ENCODE measurements at regions not wholly inside any gene's neighbourhood (a gene's known extent, or its start where the extent isn't known, plus 50 kb on each side); places are given as distances from the start of the nearest gene placed in this dataset.

- TF ChIP-seq, protein P1, sequence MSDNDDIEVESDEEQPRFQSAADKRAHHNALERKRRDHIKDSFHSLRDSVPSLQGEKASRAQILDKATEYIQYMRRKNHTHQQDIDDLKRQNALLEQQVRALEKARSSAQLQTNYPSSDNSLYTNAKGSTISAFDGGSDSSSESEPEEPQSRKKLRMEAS (IDR thresholded peaks at IDR 0.05), result no peak
- no peak for TF ChIP-seq SP1 (IDR thresholded peaks at IDR 0.05; ENCODE audit: low read depth)
These were observed 64.3 kb downstream of the IRX6 start (continued) for GRCh38 chr16:55388131-55388862.

DNA sequence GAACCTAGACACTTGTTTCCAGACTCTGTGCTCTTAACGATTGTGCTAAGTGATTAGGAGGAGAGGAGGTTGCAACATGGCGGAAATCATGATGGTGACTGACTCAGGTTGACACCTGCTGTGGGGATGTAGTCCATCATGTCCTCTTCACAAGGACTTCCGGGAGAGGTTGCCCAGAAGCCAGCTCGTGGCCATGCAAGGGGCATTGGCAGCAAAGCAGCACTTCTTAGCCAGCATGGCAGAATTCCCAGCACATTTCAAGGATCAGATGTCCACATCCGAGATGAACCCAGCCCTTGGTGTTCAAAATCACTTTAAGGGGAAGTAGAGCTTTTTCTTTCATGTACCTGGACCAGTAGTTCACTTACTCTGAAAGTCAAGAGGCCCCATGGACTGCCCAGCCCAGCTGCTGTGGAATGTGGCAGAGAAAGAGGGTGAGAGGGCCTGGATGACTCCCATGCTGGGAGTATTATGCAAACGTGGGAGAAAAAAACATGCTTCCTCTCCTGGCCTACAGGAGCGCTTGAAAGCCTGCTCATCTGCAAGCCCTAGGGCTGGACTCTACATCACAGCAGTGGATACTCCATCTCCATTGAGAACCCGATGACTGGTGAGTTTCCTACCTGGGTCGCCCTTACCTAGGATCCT, 65.5 kb downstream of the IRX6 start:
- DNase-seq (ENCODE audit: low read depth, low spot score), result no peak
- CTCF ChIA-PET, result no interaction called here
- ATAC-seq, result no peak

More for the DNA sequence above, 65.5 kb downstream of the IRX6 start:
- H3K9me3 ChIP-seq (ENCODE audit: control insufficient read depth in 1 of 2, insufficient read depth in 1 of 2, low read depth in 1 of 2, low read length in 2 of 2), result no peaks in the 10 kb centered on the region
- RAD21 ChIA-PET (ENCODE audit: low non-redundant PET in 1 of 2, low total read pairs in 2 of 2, uncharacterized antibody in 2 of 2, unreplicated experiment in 2 of 2), result no interaction called here
- BruUV-seq (replicated peaks), result no TSS peak
- peaks cover 0 to 8% of the 10 kb centered on the region in 2 experiments; a peak in 1 of 4 replicates for H3K4me1 ChIP-seq (ENCODE audit: control insufficient read depth in 1 of 2, insufficient read depth in 2 of 2, low read length in 2 of 2)
- H3K4me3 ChIP-seq (replicated peaks in 1 of 2; ENCODE audit: low read depth in 1 of 2, low read length in 2 of 2), result no peak overlapping the region
- H3K79me2 ChIP-seq (ENCODE audit: insufficient read depth, low read length), result no peaks in the 10 kb centered on the region
- H3K27me3 ChIP-seq (ENCODE audit: insufficient read depth, low read length), result peaks cover 34% of the 10 kb centered on the region
- no peak overlapping the region for H3K4me2 ChIP-seq (ENCODE audit: low read length)
- H4K20me1 ChIP-seq (ENCODE audit: insufficient read depth), result no peaks in the 10 kb centered on the region; the same call in 1 of the 2 replicates
- H3K9me2 ChIP-seq (ENCODE audit: insufficient read depth), result no peaks in the 10 kb centered on the region
- H2AFZ ChIP-seq (ENCODE audit: low read depth, low read length, poor library complexity, severe bottlenecking), result no peak overlapping the region
- no peak overlapping the region for H3K27ac ChIP-seq (ENCODE audit: low read depth, low read length)
- no peaks in the 10 kb centered on the region for H3K36me3 ChIP-seq (ENCODE audit: control insufficient read depth in 1 of 2, insufficient read depth in 2 of 2, low read length in 2 of 2)
- H3K9ac ChIP-seq (ENCODE audit: low read length), result no peak overlapping the region
- TF ChIP-seq POLR2A (IDR thresholded peaks at IDR 0.05; ENCODE audit: borderline replicate concordance, extremely low read depth, insufficient read depth, insufficient read length) (no peak), TCF7L2 (IDR thresholded peaks at IDR 0.05; ENCODE audit: borderline replicate concordance, extremely low read depth, insufficient read depth, insufficient read length) (no peak), FOSL1 (IDR thresholded peaks at IDR 0.05; ENCODE audit: low read depth) (no peak), SIN3A (IDR thresholded peaks at IDR 0.05; ENCODE audit: low read depth) (no peak), SP1 (IDR thresholded peaks at IDR 0.05; ENCODE audit: low read depth) (no peak), CEBPB (IDR thresholded peaks at IDR 0.05; ENCODE audit: low read depth) (no peak), POLR2AphosphoS5 (IDR thresholded peaks at IDR 0.05; ENCODE audit: low read depth, low read length) (no peak), CTCF (IDR thresholded peaks at IDR 0.05 in 2 of 3, conservative IDR thresholded peaks at IDR 0.05 in 1 of 3; ENCODE audit: borderline replicate concordance in 1 of 3, insufficient read depth in 1 of 3, low read depth in 2 of 3, low read length in 2 of 3) (no peak), ZBTB33 (IDR thresholded peaks at IDR 0.05; ENCODE audit: extremely low read depth, insufficient replicate concordance, low read length) (no peak), EZH2 (IDR thresholded peaks at IDR 0.05) (no peak), CBX3 (IDR thresholded peaks at IDR 0.05; ENCODE audit: low read depth) (no peak)
- intact Hi-C loops (cut with micrococcal nuclease), result no loop called here
- POLR2A ChIA-PET, result no interaction called here
